NCI-H748 treated with DMSO at 0.1 percent for 48 hours (cell line): ENCODE measurements at regions not wholly inside any gene's neighbourhood (a gene's known extent, or its start where the extent isn't known, plus 50 kb on each side); places are given as distances from the start of the nearest gene placed in this dataset.

Experiments used
- DNase-seq: peaks from one replicate; lab custom pipeline; 2025; lab: John Stamatoyannopoulos, UW

DNA sequence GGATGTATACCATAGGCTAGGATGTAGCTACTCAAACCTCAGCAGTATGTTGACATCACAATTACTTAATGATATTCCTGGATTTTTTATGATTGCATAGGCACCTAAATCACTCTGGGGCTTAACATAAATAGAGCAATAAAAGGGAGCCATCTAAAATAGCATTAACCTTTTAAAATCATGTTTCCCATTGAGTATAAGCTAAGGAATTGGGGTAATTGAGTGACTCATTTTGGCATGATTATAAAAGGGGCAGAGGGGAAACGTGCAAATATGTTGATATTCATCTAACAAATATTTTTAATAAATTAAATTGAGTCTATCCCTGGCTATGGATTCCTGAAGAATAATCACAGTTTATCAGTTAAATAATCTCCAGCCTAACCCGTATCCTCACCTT is 74.0 kb upstream of the ADGRF1 start:
- DNase-seq, result no peak

DNA sequence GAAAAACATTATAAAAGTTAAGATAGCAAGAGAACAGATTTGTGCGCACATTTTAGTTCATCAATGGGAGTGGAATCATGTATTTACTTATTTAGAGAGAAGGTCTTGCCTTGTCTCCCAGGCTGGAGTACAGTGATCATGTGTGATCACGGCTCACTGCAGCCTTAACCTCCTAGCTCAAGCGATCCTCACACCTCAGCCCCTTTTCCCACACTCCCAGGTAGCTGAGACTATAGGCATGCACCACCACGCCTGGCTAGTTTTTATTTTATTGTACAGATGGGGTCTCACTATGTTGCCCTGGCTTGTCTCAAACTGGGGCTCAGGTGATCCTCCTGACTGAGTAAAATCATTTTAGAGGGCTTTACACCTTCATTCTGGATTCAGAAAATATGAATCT is 72.3 kb upstream of the ADGRF1 start:
- DNase-seq, result no peak

DNA sequence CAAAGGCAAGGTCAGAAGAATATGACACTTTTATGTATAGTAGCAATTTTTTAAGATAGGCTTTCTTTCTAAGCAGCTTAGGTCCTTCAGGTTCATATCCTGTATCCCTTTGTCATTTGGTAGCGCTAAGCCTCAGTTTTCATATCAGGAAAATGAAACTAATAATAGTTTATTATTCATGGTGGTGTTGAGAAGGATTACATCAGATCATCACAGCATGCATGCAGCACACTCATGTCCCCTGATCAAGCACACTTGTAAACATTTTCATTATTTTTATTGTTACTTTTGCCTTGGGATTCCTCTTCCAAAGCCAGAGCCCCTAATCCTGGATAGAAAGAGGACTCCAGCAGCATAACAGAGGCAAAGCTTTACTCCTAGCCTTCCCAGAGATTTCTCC is 70.2 kb upstream of the ADGRF1 start:
- no peak for DNase-seq

DNA sequence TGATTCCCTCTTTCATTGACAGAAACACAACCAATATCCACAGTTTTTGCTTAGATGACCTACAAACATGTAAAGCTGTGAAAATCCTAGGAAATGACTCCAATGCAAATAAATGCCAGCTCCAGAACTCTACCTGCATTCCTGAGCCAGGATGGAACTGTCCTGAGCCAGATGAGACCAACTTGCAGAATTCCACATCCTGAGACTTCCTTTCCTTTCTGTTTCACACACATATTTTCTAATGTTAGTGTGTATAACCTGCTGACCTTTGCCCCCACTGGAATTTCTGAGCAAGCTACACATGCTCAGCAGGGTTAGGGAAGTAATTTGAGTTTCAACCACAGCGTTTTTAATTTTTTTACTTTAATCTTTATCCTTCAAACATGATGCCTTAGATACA is 69.6 kb upstream of the ADGRF1 start:
- no peak for DNase-seq

DNA sequence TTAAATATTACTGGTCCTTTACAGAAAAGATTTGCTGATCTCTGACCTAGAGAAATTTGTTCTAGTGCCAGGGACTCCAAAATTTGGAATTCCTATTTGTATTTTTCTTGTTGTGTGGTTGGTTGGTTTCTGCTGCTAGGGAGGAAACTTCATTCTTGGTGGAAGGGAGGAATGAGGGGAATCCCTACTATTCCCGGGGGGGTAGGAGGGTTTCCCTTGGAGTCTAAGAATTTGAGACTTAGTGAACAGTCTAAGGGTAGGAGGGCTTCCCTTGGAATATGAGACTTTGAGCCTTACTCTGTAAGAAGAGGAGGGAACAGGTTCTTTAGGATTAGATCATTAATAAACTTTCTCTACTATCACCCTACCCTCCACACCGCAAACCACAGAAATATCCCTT is 67.1 kb upstream of the ADGRF1 start:
- DNase-seq, result no peak

DNA sequence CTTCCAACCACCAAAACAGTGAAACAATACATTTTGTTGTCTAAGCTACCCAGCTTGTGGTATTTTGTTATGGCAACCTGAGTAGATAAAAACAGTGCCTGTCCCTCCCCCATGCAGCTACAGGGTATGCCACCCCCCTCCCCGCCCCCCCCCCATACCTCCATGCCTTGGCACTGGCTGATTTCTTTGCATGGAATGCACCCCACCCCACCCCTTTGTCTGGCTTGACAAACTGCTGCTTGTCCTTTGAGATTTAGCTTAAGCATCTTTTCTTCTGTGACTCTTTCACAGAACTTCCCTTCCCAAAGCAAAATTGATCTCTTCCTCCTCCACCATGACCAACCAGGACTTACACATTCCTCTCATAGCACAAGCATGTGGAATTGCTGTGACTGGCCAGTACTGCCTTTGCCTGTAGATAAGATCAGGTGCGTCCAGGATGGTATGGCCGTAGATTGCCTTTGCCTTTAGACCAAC is 64.6 kb upstream of the ADGRF1 start:
- no peak for DNase-seq

DNA sequence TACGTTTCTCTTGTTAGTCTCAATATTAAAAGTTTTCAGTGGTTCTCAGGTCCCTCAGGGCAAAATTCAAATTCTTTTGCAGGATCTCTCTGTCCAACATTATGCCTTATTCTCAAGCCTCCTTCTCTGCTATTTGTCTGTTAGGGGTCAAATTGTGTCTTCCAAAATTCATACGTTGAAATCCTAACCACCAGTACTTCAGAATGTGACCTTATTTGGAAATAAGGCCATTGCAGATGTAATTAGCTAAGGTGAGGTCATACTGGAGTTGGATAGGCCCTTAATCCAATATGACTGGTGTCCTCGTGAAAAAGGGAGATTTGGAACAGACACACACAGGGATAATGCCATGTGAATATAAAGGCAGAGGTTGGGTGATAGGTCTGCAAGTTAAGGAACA is 64.1 kb upstream of the ADGRF1 start:
- no peak for DNase-seq

DNA sequence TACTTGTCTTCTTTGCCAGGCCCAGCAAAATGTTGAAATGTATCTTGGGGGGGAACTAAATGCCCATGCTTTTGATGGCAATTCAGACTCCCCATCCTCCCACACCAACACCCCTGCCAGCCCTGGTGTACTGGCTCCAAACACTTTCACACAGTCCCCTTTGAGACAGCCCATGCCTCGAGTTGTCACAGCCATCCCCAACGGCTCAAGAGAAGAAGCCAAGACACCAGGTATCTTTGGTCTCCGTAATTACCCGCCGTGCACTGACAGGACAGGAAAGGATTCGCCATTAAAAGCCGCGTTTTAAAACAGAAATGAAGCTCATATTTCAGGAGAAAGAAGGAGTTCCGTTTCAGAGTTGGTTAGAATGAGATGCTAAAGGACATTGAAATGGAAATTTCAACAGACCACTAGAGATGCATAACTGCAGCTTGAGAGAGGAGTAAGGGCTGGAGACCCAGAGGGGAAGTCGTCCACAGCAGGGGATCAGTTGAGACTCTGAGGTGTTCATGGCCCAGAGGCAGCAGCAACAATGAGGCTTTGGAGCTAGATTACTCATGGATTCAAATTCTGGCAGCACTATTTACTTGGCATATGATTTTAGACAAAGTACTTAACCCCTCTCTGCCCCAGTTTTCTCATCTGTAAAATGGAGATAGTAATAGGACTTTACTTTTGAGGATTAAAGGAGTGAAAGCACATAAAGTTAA is 63.5 kb upstream of the ADGRF1 start:
- no peak for DNase-seq

DNA sequence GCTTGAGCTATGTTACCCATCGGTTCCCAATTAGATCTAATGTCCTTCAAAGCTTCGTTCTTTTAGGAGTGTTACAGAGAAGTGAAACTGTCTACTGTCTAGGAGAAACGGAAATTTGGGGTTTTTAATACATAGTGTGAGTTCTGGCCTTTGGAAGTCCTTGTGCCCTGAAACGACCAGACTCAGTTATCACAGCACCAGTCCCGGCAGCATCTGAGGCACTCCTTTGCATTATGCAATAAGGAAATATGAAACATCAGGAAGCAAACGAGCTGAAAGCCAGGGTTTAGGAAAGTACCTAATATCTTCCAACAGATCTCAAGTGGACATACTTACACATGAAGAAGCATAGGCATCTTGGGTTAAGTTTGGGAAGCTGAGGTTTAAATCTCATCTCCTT is 61.8 kb upstream of the ADGRF1 start:
- no peak for DNase-seq

DNA sequence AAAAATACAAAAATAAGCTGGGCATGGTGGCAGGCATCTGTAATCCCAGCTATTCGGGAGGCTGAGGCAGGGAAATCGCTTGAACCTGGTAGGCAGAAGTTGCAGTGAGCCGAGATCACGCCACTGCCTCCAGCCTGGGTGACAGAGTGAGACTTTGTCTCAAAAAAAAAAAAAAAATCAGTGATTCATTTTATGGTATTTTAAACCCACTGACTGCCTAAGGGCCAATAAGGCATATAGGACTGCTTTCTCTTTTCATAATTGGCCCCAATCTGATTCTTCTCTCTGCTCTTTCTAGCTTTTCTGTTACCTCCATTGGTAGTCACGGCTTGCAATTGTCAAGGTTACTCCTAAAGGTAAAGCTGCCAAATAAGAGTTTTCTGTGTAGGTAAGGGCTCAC is 60.2 kb upstream of the ADGRF1 start:
- DNase-seq, result no peak

DNA sequence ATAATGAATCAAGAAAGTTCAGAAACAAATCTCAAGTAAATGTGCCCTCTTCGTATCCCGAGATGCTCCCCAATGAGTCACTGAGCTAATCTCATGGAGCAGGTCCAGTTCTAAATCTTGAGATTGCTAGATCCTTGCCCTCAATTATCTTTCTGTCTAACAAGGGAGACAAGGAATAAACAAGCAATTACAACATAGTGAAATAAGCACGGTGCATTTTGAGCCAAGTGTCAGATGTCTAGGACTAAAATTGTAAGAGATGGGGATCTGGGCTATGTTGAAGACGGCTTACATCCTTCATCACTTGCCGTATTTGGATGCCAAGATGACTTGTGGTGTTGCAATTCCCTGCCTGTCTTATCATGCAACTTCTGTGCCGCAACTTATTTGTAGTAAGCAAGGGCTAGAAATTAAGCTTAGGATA is 56.5 kb upstream of the ADGRF1 start:
- no peak for DNase-seq

DNA sequence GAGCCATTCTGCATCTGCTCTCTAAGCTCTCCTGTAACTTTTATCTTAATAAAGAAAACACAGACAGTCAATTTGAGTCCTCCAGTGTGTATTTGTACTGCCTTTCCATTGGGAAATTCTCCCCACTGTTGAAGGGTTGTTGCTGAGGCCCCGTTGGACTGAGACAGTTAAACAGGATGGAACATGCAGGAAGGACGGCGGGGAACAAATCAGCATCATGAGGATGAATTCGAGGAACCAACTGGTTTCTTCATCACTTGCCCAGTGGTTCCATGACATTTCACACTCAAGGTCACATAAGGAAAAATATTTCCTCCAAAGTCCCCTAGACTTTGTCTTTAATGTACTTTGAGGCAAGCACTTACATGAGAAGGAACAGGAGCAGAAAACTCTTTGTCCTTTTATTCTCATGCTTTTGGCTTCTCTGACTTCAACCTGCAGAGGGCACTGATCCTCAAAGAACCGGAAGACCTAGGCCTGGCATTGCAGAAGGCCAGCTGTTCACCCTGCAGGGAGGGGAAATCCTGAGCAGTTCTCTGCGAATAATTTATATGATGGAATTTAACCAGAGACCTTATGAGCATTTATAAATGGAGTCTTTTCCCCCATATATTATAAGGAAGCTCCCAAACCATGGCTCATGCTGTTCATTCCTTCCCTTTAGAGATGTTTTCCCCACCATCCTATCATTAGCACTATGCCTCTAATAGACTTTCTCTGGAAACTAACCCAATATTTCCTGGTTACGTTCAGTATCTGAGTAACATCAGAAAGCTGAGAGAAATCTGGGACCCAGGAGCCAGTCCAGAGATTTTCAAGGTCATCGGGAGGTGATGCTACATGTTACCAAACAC is 55.2 kb upstream of the ADGRF1 start:
- peak; percentile 82 for DNase-seq

DNA sequence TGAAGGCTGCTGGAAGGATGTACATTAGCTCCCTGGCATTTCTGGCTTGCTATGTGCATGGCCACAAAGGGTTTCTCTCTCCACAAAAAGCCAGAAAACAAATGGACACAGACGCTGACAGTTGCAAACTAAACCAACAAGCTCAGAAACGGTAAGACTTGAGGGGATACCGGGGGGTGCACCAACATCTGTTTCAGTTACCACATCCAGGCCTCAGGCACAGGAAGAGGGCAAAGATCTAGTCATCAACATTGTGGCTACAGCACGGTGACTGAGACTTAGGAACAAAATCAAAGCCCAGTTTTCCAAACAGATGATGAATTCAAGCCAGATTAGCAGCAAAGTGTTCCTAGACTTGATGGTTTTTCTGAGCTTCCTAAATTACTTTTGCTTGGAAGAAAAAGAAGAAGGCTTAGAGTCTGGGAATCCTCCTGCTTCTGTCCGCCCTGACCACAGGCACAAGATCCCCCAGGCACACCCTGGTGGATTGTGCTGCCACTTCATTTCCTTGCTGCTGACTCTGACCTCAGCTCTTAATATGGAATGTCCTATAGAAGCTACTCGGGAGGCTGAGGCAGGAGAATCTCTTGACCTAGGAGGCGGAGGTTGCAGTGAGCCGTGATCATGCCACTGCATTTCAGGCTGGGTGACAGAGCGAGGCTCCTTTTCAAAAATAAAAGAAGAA is 54.2 kb upstream of the ADGRF1 start:
- DNase-seq, result no peak

DNA sequence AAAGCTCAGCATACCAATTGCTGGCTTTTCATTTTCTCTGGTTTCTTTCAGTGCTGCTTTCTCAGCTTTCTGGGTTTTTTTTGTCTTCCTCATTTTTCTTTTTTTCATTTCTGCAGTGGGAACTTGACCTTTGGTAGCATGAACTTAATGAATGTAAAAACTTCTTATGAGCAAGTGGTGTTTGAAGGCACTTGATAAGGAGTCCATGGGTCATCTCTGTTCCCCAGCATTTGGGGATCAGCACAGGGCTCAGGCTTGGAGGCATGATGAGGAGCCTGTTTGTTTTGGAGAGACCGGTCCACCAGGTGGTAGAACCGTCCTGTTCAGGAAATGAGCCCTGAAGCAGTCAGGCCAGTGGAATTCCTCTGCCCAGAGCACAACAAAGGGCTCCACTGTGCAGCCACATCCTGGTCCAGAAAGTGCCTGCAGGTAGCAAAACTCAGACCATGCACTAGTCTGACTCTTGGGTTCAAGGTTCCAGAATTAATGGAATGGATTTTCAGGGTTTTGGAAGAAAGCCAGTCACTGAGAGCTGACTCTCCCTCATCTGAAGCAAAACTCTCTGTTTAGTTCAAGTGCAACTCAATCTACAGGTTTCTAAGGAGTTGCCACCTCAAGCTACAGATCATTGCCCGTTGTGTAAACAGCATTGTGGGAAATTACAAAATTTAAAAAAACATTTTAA is 52.3 kb upstream of the ADGRF1 start:
- no peak for DNase-seq

DNA sequence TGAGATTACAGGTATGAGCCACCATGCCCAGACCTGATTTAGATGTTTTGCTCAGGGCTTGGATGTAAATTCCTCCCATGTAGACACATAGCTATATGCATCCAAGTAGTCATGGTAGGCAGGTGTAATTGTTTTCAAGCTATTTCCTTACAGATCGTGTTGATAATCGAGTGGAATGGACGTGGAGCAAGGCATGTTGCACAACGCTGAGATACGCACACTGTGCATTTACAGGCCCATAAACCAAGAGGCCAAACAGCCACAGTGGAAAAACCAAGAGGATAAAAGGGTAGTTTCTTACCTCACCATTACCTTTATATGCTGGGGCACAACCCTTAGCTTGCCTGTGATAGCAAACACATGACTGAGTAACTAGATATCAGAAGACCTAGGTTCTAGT is 51.0 kb upstream of the ADGRF1 start:
- no peak for DNase-seq

DNA sequence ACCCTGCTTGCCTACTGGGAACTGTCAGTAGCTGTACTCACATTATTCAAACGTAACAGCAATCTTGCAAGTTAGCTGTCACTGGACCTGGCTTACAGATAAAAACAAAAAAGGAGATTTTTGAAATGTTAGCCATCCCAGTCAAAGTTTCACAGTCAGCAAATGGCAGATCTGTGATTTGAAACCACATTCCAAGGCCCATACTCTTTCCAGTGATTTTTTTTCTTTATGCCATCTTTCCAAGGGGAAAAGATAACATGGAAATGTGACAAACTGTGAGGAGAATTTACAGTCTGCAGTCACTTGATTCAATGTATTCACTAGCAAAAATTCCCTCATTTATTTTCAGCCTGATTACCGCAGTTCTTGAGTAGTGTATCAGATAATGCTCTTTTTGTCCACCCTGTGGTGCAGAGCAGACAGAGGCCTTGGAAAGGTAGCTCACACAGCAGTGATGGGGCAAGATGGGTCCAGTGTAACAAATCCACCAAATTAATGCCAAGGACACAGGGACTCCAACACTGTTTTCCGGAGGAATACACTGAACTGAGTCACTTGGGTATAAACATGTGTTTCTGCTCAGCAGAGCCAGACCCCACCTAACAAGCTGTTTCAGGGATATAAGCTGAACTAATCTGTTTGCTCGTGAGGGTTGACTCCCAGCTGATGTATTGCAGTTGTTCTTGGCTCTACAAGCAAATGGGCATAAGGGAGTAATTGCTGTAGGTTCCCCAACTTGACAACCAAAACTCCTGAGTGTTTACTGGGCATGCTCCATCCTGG is 49.9 kb upstream of the ADGRF1 start:
- no peak for DNase-seq
